SK-N-SH (cell line): ENCODE measurements at regions not wholly inside any gene's neighbourhood (a gene's known extent, or its start where the extent isn't known, plus 50 kb on each side); places are given as distances from the start of the nearest gene placed in this dataset.

Source experiments
- CTCF ChIP-seq: fragments of 200-600 bp; sonication (generic); IDR thresholded peaks from 2 replicates; pipeline ENCODE4 v1.6.1; 2017; ENCODE audit warnings: antibody characterized with exemption, mild to moderate bottlenecking, moderate library complexity
- MAX ChIP-seq: IDR thresholded peaks from 2 replicates; pipeline ENCODE4 v1.4.0; 2012; ENCODE audit warnings: low read depth

- no peak for TF ChIP-seq CTCF
- TF ChIP-seq MAX = no peak
These were observed 51.5 kb downstream of the PLXNA1 start for GRCh38 chr3:127034195-127034989.
